ENCODE measurements at regions not wholly inside any gene's neighbourhood (a gene's known extent, or its start where the extent isn't known, plus 50 kb on each side); places are given as distances from the start of the nearest gene placed in this dataset.

- no peak for TF ChIP-seq POU2F2 (IDR thresholded peaks at IDR 0.05; ENCODE audit: low read depth, low read length)
- no peak for TF ChIP-seq POLR2A (IDR thresholded peaks at IDR 0.05; ENCODE audit: low read depth, low read length)
- no peak for TF ChIP-seq TAF1 (IDR thresholded peaks at IDR 0.05; ENCODE audit: low read depth, low read length)
Measured at GRCh38 chr16:85492295-85492864, 120.7 kb upstream of the GSE1 start.

Data from GM12891 (cell line).